ENCODE measurements at regions not wholly inside any gene's neighbourhood (a gene's known extent, or its start where the extent isn't known, plus 50 kb on each side); places are given as distances from the start of the nearest gene placed in this dataset.

DNA sequence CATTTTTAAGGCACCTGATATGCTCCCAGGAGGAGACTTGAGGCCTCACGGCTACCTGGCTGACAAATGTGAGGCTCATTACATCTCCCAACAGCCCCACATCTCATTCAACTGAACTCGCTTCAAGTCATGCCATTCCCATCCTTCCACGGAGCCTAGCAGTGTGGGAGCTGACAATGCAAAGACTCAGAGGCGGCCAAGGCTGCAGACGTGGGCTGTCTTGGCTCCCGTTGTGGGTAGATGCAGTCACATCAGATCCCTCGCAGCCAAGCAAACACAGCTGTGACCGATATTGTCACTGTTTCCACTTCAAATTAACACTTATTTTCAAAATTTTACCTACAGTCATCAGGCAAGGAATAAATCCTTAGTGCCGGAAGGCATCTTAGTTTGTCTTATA, 64.0 kb upstream of the TRIB2 start:
- Histone ChIP-seq H3K4me1 (ENCODE audit: insufficient read depth, low read length) (no peaks in the 10 kb centered on the region), H3K4me3 (ENCODE audit: low read length) (no peak overlapping the region), H3K27me3 (ENCODE audit: insufficient read depth, low read length) (no peaks in the 10 kb centered on the region), H3K9me3 (ENCODE audit: low read depth, low read length) (no peaks in the 10 kb centered on the region)

DNA sequence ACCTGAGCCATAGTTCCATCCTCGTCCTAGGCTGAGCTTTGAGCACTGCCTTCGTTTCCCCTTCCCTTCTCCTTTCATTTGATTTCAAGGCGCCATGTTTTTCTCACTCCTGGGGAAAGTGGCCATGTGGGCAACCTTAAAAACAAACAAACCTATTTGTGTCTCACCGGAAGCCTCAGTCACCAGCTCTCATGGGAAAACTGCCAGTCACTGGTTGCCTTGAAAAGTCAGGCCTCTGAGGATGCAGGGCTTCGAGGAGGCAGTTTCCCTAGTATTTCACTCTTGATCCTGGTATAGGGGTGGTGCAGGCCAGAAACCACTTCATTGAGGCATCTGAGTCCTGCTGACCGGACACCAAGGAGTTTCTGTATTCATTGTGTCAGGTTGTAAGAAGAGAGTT, 59.2 kb upstream of the TRIB2 start:
- H3K4me1 ChIP-seq (ENCODE audit: insufficient read depth, low read length), result no peaks in the 10 kb centered on the region
- H3K9me3 ChIP-seq (ENCODE audit: low read depth, low read length), result no peaks in the 10 kb centered on the region
- H3K4me3 ChIP-seq (ENCODE audit: low read length), result no peak overlapping the region

DNA sequence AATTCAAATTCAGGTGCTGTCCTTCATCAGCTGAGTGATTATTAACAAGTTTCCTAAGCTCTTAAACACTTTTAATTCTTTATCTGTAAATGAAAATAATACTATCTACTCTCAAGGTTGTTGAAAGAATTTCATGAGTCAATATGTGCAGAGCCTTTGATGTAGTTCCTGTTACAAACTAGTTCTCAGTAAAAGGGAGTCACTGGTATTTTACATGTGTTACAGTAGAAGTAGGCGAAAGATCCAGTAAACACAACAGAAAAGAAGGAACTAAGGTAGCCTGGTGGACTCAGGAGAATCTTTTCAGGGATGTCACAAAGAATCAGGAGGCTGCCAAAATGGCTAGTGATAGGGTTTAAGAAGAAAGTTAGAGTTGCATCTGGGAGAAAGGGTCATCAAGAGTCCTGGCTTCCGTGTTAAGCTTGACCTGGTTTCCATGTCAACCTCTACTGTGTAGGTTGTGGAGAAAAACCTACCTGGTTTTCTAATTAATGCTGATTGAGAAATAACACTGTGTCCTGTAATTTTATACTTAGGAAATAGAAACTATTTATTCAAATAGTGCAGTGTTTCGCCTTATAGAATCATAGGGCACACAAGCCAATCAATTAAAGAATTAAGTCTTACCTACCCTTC, 58.3 kb upstream of the TRIB2 start:
- H3K4me1 ChIP-seq (ENCODE audit: insufficient read depth, low read length), result no peaks in the 10 kb centered on the region
- H3K9me3 ChIP-seq (ENCODE audit: low read depth, low read length), result no peaks in the 10 kb centered on the region
- H3K27me3 ChIP-seq (ENCODE audit: insufficient read depth, low read length), result no peaks in the 10 kb centered on the region
- H3K4me3 ChIP-seq (ENCODE audit: low read length), result no peak overlapping the region

More for the DNA sequence above, 59.2 kb upstream of the TRIB2 start:
- no peaks in the 10 kb centered on the region for H3K27me3 ChIP-seq (ENCODE audit: insufficient read depth, low read length)

GRCh38 chr2:12661489-12661888, 55.2 kb upstream of the TRIB2 start:
- no peak overlapping the region for H3K4me3 ChIP-seq (ENCODE audit: low read length)

GRCh38 chr2:12663306-12664037, 53.3 kb upstream of the TRIB2 start:
- H3K27me3 ChIP-seq (ENCODE audit: insufficient read depth, low read length), result no peaks in the 10 kb centered on the region
- no peak overlapping the region for H3K4me3 ChIP-seq (ENCODE audit: low read length)
- H3K9me3 ChIP-seq (ENCODE audit: low read depth, low read length), result peaks cover 13% of the 10 kb centered on the region
- no peaks in the 10 kb centered on the region for H3K4me1 ChIP-seq (ENCODE audit: insufficient read depth, low read length)

More at GRCh38 chr2:12661489-12661888, 55.2 kb upstream of the TRIB2 start:
- Histone ChIP-seq H3K27me3 (ENCODE audit: insufficient read depth, low read length) (no peaks in the 10 kb centered on the region), H3K4me1 (ENCODE audit: insufficient read depth, low read length) (no peaks in the 10 kb centered on the region), H3K9me3 (ENCODE audit: low read depth, low read length) (peaks cover 5% of the 10 kb centered on the region)

DNA sequence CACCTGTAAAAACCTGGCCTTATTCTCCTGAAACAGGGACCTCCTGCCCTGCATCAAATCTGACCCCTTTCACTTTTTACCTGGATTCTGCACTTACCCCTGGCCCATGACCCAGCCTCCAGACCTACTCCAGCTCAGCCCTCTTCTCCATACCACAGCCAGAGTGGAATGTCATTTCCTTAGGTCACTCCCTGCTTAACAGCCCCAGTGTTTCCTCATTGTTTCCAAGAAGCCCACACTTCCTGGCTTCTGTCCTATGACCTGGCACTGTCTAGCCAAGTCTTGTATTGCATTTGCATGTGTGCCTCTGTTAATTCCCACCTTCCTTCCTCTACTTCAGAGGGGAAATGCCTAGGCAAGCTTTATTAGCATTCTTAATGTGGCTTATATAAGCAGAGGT, 51.4 kb upstream of the TRIB2 start:
- Histone ChIP-seq H3K9me3 (ENCODE audit: low read depth, low read length) (peaks cover 13% of the 10 kb centered on the region), H3K27me3 (ENCODE audit: insufficient read depth, low read length) (no peaks in the 10 kb centered on the region), H3K4me3 (ENCODE audit: low read length) (no peak overlapping the region), H3K4me1 (ENCODE audit: insufficient read depth, low read length) (no peaks in the 10 kb centered on the region)

DNA sequence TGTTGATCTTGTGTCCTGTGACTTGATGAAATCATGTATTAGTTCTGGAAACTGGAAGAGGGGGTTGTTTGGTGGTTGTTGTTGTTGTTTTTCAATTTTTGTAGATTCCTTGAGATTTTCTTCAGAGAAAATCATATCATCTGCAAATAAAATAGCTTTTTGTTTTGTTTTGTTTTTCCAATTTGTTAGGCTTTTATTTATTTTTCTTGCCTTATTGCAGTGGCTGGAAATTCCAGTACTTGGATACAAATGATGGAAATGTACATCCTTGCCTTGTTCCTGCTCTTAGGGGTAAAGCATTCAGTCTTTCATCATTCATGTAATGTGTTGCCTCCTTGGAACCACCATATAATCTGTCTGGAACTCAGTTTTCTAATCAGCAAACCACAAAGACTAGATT, 50.3 kb upstream of the TRIB2 start:
- H3K9me3 ChIP-seq (ENCODE audit: low read depth, low read length), result peaks cover 13% of the 10 kb centered on the region
- H3K27me3 ChIP-seq (ENCODE audit: insufficient read depth, low read length), result no peaks in the 10 kb centered on the region
- H3K4me3 ChIP-seq (ENCODE audit: low read length), result no peak overlapping the region
- H3K4me1 ChIP-seq (ENCODE audit: insufficient read depth, low read length), result no peaks in the 10 kb centered on the region

Data from mononuclear cell (primary cell).